ENCODE measurements at regions not wholly inside any gene's neighbourhood (a gene's known extent, or its start where the extent isn't known, plus 50 kb on each side); places are given as distances from the start of the nearest gene placed in this dataset.

GRCh38 chr15:77827860-77828259 is 195.1 kb upstream of the LINGO1 start:
- Histone ChIP-seq H3K27ac (ENCODE audit: low read depth in 2 of 2, low read length in 2 of 2) (no peak overlapping the region), H3K9me3 (ENCODE audit: control insufficient read depth in 2 of 3, insufficient read depth in 1 of 3, low read length in 3 of 3) (no peaks in the 10 kb centered on the region), H3K36me3 (ENCODE audit: control insufficient read depth in 2 of 3, insufficient read depth in 3 of 3, low read length in 3 of 3) (no peaks in the 10 kb centered on the region), H3K27me3 (ENCODE audit: control insufficient read depth, insufficient read depth, low read length) (no peaks in the 10 kb centered on the region), H3K9ac (ENCODE audit: low read length in 3 of 3) (no peak overlapping the region), H3K4me3 (ENCODE audit: low read length in 3 of 3) (no peak overlapping the region), H3K4me1 (ENCODE audit: control insufficient read depth in 2 of 3, insufficient read depth in 2 of 3, low read depth in 1 of 3, low read length in 3 of 3) (no peaks in the 10 kb centered on the region)
- TF ChIP-seq, protein P1, sequence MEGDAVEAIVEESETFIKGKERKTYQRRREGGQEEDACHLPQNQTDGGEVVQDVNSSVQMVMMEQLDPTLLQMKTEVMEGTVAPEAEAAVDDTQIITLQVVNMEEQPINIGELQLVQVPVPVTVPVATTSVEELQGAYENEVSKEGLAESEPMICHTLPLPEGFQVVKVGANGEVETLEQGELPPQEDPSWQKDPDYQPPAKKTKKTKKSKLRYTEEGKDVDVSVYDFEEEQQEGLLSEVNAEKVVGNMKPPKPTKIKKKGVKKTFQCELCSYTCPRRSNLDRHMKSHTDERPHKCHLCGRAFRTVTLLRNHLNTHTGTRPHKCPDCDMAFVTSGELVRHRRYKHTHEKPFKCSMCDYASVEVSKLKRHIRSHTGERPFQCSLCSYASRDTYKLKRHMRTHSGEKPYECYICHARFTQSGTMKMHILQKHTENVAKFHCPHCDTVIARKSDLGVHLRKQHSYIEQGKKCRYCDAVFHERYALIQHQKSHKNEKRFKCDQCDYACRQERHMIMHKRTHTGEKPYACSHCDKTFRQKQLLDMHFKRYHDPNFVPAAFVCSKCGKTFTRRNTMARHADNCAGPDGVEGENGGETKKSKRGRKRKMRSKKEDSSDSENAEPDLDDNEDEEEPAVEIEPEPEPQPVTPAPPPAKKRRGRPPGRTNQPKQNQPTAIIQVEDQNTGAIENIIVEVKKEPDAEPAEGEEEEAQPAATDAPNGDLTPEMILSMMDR (IDR thresholded peaks at IDR 0.05; ENCODE audit: borderline replicate concordance, extremely low read depth, insufficient read depth) = no peak
- intact Hi-C loops (cut with DNase I) = loop anchor here (10.0 kb wide), 1 partner anchor 193 kb away; the partner anchor contains the start of gene LINGO1
- FAIRE-seq (no peak), DNase-seq (peak in 1 of 5 donors; percentile 22)

DNA sequence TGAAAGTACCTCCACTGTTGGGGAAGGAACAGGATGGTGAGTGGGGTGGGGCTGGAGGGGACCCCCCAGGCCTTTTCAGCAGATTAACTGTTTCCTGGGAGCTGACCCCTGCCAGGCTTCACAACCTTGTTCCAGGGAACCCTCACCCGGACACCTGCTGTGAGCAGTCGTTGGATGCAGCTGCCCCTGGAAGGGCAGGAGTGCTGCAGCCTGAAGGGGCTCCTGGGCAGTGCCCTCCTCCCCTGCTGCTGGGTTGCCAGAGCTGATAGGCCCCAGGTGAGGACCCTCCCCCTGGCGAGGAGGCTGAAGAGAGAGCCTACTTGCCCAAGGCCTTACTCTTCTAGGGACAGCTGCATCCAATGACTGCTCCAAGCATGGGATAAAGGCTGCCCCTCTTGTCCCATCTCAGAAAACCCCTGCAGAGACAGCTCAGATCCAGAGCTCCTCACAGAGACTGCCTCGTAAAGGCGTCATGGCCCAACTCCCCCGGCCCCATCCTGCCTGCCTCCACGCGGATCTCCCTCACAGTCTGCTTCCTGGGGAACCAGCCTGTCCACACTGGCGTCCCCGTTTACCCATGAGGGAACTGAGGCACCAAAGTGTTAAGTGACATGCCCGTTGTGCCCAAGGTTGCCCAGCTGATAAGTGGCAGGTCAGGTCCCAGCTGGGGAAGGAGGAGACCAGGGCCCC is 193.4 kb upstream of the LINGO1 start:
- H3K27me3 ChIP-seq (ENCODE audit: control insufficient read depth, insufficient read depth, low read length) = no peaks in the 10 kb centered on the region
- no peaks in the 10 kb centered on the region for H3K9me3 ChIP-seq (ENCODE audit: control insufficient read depth in 2 of 3, insufficient read depth in 1 of 3, low read length in 3 of 3)
- intact Hi-C loops (cut with DNase I) = loop anchor here (10.0 kb wide), 1 partner anchor 191 kb away; the partner anchor contains the start of gene LINGO1
- DNase-seq = peak in 2 of 5 donors; percentile 37 to 55
- no peak for FAIRE-seq
- H3K27ac ChIP-seq (ENCODE audit: low read depth in 2 of 2, low read length in 2 of 2) = no peak overlapping the region
- H3K9ac ChIP-seq (ENCODE audit: low read length in 3 of 3) = no peak overlapping the region
- TF ChIP-seq, protein P1 (IDR thresholded peaks at IDR 0.05; ENCODE audit: borderline replicate concordance, extremely low read depth, insufficient read depth) = no peak
- no peak overlapping the region for H3K4me3 ChIP-seq (ENCODE audit: low read length in 3 of 3)
- no peaks in the 10 kb centered on the region for H3K36me3 ChIP-seq (ENCODE audit: control insufficient read depth in 2 of 3, insufficient read depth in 3 of 3, low read length in 3 of 3)
- H3K4me1 ChIP-seq (ENCODE audit: control insufficient read depth in 2 of 3, insufficient read depth in 2 of 3, low read depth in 1 of 3, low read length in 3 of 3) = no peaks in the 10 kb centered on the region

GRCh38 chr15:77825546-77825945 is 192.8 kb upstream of the LINGO1 start:
- Histone ChIP-seq H3K4me3 (ENCODE audit: low read length in 3 of 3) (no peak overlapping the region), H3K36me3 (ENCODE audit: control insufficient read depth in 2 of 3, insufficient read depth in 3 of 3, low read length in 3 of 3) (no peaks in the 10 kb centered on the region), H3K27me3 (ENCODE audit: control insufficient read depth, insufficient read depth, low read length) (peaks cover 4% of the 10 kb centered on the region), H3K9me3 (ENCODE audit: control insufficient read depth in 2 of 3, insufficient read depth in 1 of 3, low read length in 3 of 3) (no peaks in the 10 kb centered on the region), H3K27ac (ENCODE audit: low read depth in 2 of 2, low read length in 2 of 2) (no peak overlapping the region), H3K9ac (ENCODE audit: low read length in 3 of 3) (no peak overlapping the region), H3K4me1 (ENCODE audit: control insufficient read depth in 2 of 3, insufficient read depth in 2 of 3, low read depth in 1 of 3, low read length in 3 of 3) (no peaks in the 10 kb centered on the region)
- TF ChIP-seq, protein P1 (IDR thresholded peaks at IDR 0.05; ENCODE audit: borderline replicate concordance, extremely low read depth, insufficient read depth) = no peak
- intact Hi-C loops (cut with DNase I) = loop anchor here (10.0 kb wide), 1 partner anchor 191 kb away; the partner anchor contains the start of gene LINGO1
- DNase-seq = peak in 2 of 5 donors; percentile 30 to 54
- FAIRE-seq = no peak

Measured in kidney (tissue), 13 donors.